ENCODE measurements at regions not wholly inside any gene's neighbourhood (a gene's known extent, or its start where the extent isn't known, plus 50 kb on each side); places are given as distances from the start of the nearest gene placed in this dataset.

GRCh38 chr14:30125322-30125979, 197.8 kb upstream of the PRKD1 start:
- TF ChIP-seq, protein P1, sequence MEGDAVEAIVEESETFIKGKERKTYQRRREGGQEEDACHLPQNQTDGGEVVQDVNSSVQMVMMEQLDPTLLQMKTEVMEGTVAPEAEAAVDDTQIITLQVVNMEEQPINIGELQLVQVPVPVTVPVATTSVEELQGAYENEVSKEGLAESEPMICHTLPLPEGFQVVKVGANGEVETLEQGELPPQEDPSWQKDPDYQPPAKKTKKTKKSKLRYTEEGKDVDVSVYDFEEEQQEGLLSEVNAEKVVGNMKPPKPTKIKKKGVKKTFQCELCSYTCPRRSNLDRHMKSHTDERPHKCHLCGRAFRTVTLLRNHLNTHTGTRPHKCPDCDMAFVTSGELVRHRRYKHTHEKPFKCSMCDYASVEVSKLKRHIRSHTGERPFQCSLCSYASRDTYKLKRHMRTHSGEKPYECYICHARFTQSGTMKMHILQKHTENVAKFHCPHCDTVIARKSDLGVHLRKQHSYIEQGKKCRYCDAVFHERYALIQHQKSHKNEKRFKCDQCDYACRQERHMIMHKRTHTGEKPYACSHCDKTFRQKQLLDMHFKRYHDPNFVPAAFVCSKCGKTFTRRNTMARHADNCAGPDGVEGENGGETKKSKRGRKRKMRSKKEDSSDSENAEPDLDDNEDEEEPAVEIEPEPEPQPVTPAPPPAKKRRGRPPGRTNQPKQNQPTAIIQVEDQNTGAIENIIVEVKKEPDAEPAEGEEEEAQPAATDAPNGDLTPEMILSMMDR (IDR thresholded peaks at IDR 0.05), result no peak
- no peak for TF ChIP-seq POLR2A (IDR thresholded peaks at IDR 0.05)

Measured in esophagus squamous epithelium (tissue), 4 donors.